Keratinocyte (primary cell): ENCODE measurements at regions not wholly inside any gene's neighbourhood (a gene's known extent, or its start where the extent isn't known, plus 50 kb on each side); places are given as distances from the start of the nearest gene placed in this dataset.
"Not testable (repeated sequence)": the region's sequence is repeated elsewhere in the genome, so short reads cannot be mapped to it uniquely, and the experiment has no call there.

ENCODE experiments used
- DNase-seq: peaks from one replicate; pipeline ENCODE4 v3.0.0-alpha.2; 2011; ENCODE audit warnings: low read depth, missing footprints, low spot score
- FAIRE-seq: peaks from 2 replicates; lab custom pipeline; 2011; peaks lifted over from hg19 to GRCh38; lab: Jason Lieb, UNC
- H2AFZ ChIP-seq: 2 replicates; pipeline ENCODE4 v1.6.0; 2012; ENCODE audit warnings: low read length, control low read depth, inconsistent platforms; ENCODE audit not compliant: control insufficient read depth
- H3K27ac ChIP-seq: 2 replicates; pipeline ENCODE4 v1.5.1; 2011; ENCODE audit warnings: low read length; ENCODE audit not compliant: control insufficient read depth, insufficient read depth
- H3K27me3 ChIP-seq: 3 replicates; pipeline ENCODE4 v1.6.0; 2011; ENCODE audit warnings: low read length; ENCODE audit not compliant: control insufficient read depth, insufficient read depth; ENCODE audit errors: extremely low read depth
- H3K36me3 ChIP-seq, 2 experiments: 2 replicates in 1 of 2; 3 replicates in 1 of 2; pipeline ENCODE4 v1.5.1; 2011; ENCODE audit warnings: low read length in 2 of 2, mild to moderate bottlenecking in 1 of 2; ENCODE audit not compliant: control insufficient read depth in 2 of 2, insufficient read depth in 2 of 2; ENCODE audit errors: extremely low read depth in 1 of 2
- H3K4me1 ChIP-seq: 3 replicates; pipeline ENCODE4 v1.5.1; 2011; ENCODE audit warnings: low read length; ENCODE audit not compliant: control insufficient read depth, insufficient read depth; ENCODE audit errors: extremely low read depth
- H3K4me2 ChIP-seq: 3 replicates; pipeline ENCODE4 v1.6.0; 2011; ENCODE audit warnings: low read depth, low read length; ENCODE audit not compliant: control insufficient read depth, insufficient read depth; ENCODE audit errors: extremely low read depth
- H3K4me3 ChIP-seq, 3 experiments: fragments of 200-600 bp in 1 of 3; sonication (generic) in 1 of 3; 2 replicates in 2 of 3; 3 replicates in 1 of 3; pipeline ENCODE4 v1.5.1; 2011 to 2016; ENCODE audit warnings: low read length in 3 of 3, mild to moderate bottlenecking in 3 of 3, control low read depth in 2 of 3, inconsistent platforms in 1 of 3, low read depth in 1 of 3, mixed read lengths in 1 of 3, mixed run types in 1 of 3, moderate library complexity in 1 of 3; ENCODE audit not compliant: control insufficient read depth in 2 of 3, insufficient read depth in 2 of 3; ENCODE audit errors: extremely low read depth in 1 of 3
- H3K79me2 ChIP-seq: 2 replicates; pipeline ENCODE4 v1.6.0; 2012; ENCODE audit warnings: low read length; ENCODE audit not compliant: control insufficient read depth, insufficient read depth
- H3K9ac ChIP-seq: 3 replicates; pipeline ENCODE4 v1.6.0; 2011; ENCODE audit warnings: low read length; ENCODE audit not compliant: control insufficient read depth, insufficient read depth; ENCODE audit errors: extremely low read depth
- H3K9me1 ChIP-seq: 3 replicates; pipeline ENCODE4 v1.6.0; 2011; ENCODE audit warnings: low read length; ENCODE audit not compliant: control insufficient read depth, insufficient read depth; ENCODE audit errors: extremely low read depth
- H3K9me3 ChIP-seq: 2 replicates; pipeline ENCODE4 v1.5.1; 2012; ENCODE audit warnings: low read depth, low read length; ENCODE audit not compliant: control insufficient read depth
- H4K20me1 ChIP-seq: 3 replicates; pipeline ENCODE4 v1.6.0; 2011; ENCODE audit warnings: low read length; ENCODE audit not compliant: control insufficient read depth, insufficient read depth; ENCODE audit errors: extremely low read depth
- EZH2 ChIP-seq: IDR thresholded peaks from one replicate; pipeline ENCODE4 v1.6.1; 2012; ENCODE audit warnings: inconsistent platforms, mild to moderate bottlenecking, low read length, moderate library complexity
- dilution Hi-C: fragments of 300-500 bp; cut with MboI; formaldehyde crosslinking; loops from one replicate; pipeline ENCODE4 v1.7.0; 2020; ENCODE audit warnings: low sequenced_read_pairs; ENCODE audit not compliant: extremely low pct_ligation_motif_present
- TF ChIP-seq, protein P1 (sequence below), 3 experiments: IDR thresholded peaks in 1 of 3; conservative IDR thresholded peaks in 1 of 3; optimal IDR thresholded peaks in 1 of 3; 2 replicates in 2 of 3; 3 replicates in 1 of 3; pipeline versions ENCODE3 to v1.5.1; 2011; ENCODE audit warnings: low read length in 3 of 3, mild to moderate bottlenecking in 3 of 3, moderate library complexity in 2 of 3, control low read depth in 1 of 3, inconsistent platforms in 1 of 3; ENCODE audit not compliant: insufficient read depth in 2 of 3; ENCODE audit errors: extremely low read depth in 1 of 3

GRCh38 chr6:86775893-86776292 lies 161.4 kb upstream of the HTR1E start:
- no peak overlapping the region for H3K4me2 ChIP-seq
- no peak overlapping the region for H2AFZ ChIP-seq
- no peak for FAIRE-seq
- H3K9me1 ChIP-seq = no peaks in the 10 kb centered on the region
- dilution Hi-C loops = no loop called here
- H3K27ac ChIP-seq = no peak overlapping the region
- no peaks in the 10 kb centered on the region for H3K9me3 ChIP-seq
- H3K79me2 ChIP-seq = no peaks in the 10 kb centered on the region
- H3K9ac ChIP-seq = no peak overlapping the region
- TF ChIP-seq EZH2 = no peak
- TF ChIP-seq, protein P1, sequence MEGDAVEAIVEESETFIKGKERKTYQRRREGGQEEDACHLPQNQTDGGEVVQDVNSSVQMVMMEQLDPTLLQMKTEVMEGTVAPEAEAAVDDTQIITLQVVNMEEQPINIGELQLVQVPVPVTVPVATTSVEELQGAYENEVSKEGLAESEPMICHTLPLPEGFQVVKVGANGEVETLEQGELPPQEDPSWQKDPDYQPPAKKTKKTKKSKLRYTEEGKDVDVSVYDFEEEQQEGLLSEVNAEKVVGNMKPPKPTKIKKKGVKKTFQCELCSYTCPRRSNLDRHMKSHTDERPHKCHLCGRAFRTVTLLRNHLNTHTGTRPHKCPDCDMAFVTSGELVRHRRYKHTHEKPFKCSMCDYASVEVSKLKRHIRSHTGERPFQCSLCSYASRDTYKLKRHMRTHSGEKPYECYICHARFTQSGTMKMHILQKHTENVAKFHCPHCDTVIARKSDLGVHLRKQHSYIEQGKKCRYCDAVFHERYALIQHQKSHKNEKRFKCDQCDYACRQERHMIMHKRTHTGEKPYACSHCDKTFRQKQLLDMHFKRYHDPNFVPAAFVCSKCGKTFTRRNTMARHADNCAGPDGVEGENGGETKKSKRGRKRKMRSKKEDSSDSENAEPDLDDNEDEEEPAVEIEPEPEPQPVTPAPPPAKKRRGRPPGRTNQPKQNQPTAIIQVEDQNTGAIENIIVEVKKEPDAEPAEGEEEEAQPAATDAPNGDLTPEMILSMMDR (optimal IDR thresholded peaks at IDR 0.05 in 1 of 3, IDR thresholded peaks at IDR 0.05 in 1 of 3, conservative IDR thresholded peaks at IDR 0.05 in 1 of 3; ENCODE audit: extremely low read depth in 1 of 3, insufficient read depth in 2 of 3, low read length in 3 of 3) = no peak
- H4K20me1 ChIP-seq = no peaks in the 10 kb centered on the region
- H3K27me3 ChIP-seq = no peaks in the 10 kb centered on the region
- DNase-seq = no peak
- no peak overlapping the region for H3K4me3 ChIP-seq
- H3K4me1 ChIP-seq = no peaks in the 10 kb centered on the region
- H3K36me3 ChIP-seq = no peaks in the 10 kb centered on the region

DNA sequence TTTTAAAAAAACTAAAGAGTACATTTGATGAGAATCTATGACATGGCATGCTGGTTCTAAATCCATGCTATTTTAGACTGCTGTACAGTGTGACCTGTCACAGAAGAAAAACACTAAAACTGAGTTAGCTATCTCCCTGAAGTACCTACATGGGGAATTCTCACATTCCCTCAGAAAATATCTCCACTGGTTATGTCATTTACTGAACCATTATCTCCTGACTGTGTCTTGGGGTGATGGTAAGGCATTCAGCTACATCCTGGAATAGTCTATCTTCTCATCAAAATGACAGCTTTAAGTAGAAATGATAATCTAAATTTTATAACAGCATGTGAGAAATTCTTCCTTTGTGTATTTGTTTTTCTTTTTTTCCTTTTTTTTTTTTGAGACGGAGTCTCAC lies 172.1 kb upstream of the HTR1E start:
- H3K9ac ChIP-seq = no peak overlapping the region
- no peak for FAIRE-seq
- H3K4me1 ChIP-seq = no peaks in the 10 kb centered on the region
- no peaks in the 10 kb centered on the region for H3K79me2 ChIP-seq
- no peak for DNase-seq
- TF ChIP-seq, protein P1 (optimal IDR thresholded peaks at IDR 0.05 in 1 of 3, IDR thresholded peaks at IDR 0.05 in 1 of 3, conservative IDR thresholded peaks at IDR 0.05 in 1 of 3; ENCODE audit: extremely low read depth in 1 of 3, insufficient read depth in 2 of 3, low read length in 3 of 3) = no peak
- H3K9me1 ChIP-seq = no peaks in the 10 kb centered on the region
- dilution Hi-C loops = no loop called here
- H3K27me3 ChIP-seq = no peaks in the 10 kb centered on the region
- no peaks in the 10 kb centered on the region for H3K9me3 ChIP-seq
- H4K20me1 ChIP-seq = no peaks in the 10 kb centered on the region
- H3K4me2 ChIP-seq = no peak overlapping the region
- no peak overlapping the region for H2AFZ ChIP-seq
- no peak overlapping the region for H3K4me3 ChIP-seq
- H3K27ac ChIP-seq = no peak overlapping the region
- H3K36me3 ChIP-seq = no peaks in the 10 kb centered on the region

- not testable (repeated sequence) for H3K4me3 ChIP-seq, H2AFZ ChIP-seq
Measured at GRCh38 chr6:86759953-86760352, 177.4 kb upstream of the HTR1E start.

More at GRCh38 chr6:86759953-86760352, 177.4 kb upstream of the HTR1E start:
- H3K9ac ChIP-seq, H3K27me3 ChIP-seq, FAIRE-seq, H3K4me1 ChIP-seq, H4K20me1 ChIP-seq, H3K27ac ChIP-seq, H3K9me3 ChIP-seq, H3K9me1 ChIP-seq, H3K79me2 ChIP-seq, dilution Hi-C loops, H3K4me2 ChIP-seq, DNase-seq, H3K36me3 ChIP-seq: not testable (repeated sequence)
